ENCODE measurements at regions not wholly inside any gene's neighbourhood (a gene's known extent, or its start where the extent isn't known, plus 50 kb on each side); places are given as distances from the start of the nearest gene placed in this dataset.
A peak's percentile ranks its signal among the peaks of the same experiment; 100 is the strongest.

DNA sequence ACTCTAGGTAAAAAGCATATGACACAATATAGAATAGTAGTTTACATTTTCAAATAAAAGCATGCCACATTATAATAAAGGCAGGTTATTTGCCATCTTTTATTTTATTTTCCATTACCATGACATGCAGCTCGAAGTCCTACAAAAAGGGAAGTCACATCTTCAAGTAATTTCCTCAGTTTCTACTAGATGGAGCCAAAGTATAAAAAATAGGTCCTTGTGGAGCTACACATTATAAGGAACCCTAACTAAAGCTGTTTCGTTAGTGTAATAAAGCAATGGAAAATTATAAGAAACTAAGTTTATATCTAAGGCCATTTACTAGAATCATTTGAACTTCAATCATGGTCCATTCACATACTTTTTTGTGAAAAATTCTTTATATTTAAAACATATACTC, 674.5 kb downstream of the KCNJ3 start:
- Histone ChIP-seq H3K36me3 (no peaks in the 10 kb centered on the region), H3K27me3 (no peaks in the 10 kb centered on the region), H3K9me3 (no peaks in the 10 kb centered on the region), H3K27ac (no peak overlapping the region), H3K4me3 (no peak overlapping the region), H3K4me1 (no peaks in the 10 kb centered on the region)
- intact Hi-C loops (cut with DNase I): no loop called here
- TF ChIP-seq, protein P1, sequence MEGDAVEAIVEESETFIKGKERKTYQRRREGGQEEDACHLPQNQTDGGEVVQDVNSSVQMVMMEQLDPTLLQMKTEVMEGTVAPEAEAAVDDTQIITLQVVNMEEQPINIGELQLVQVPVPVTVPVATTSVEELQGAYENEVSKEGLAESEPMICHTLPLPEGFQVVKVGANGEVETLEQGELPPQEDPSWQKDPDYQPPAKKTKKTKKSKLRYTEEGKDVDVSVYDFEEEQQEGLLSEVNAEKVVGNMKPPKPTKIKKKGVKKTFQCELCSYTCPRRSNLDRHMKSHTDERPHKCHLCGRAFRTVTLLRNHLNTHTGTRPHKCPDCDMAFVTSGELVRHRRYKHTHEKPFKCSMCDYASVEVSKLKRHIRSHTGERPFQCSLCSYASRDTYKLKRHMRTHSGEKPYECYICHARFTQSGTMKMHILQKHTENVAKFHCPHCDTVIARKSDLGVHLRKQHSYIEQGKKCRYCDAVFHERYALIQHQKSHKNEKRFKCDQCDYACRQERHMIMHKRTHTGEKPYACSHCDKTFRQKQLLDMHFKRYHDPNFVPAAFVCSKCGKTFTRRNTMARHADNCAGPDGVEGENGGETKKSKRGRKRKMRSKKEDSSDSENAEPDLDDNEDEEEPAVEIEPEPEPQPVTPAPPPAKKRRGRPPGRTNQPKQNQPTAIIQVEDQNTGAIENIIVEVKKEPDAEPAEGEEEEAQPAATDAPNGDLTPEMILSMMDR (IDR thresholded peaks at IDR 0.05): peak; percentile 13
- DNase-seq (no peak), ATAC-seq (no peak)

- no peaks in the 10 kb centered on the region for H3K4me1 ChIP-seq
- no peaks in the 10 kb centered on the region for H3K36me3 ChIP-seq
- TF ChIP-seq, protein P1 (IDR thresholded peaks at IDR 0.05): no peak
- intact Hi-C loops (cut with DNase I): no loop called here
- no peak overlapping the region for H3K27ac ChIP-seq
- no peak overlapping the region for H3K4me3 ChIP-seq
- no peak for ATAC-seq
- no peaks in the 10 kb centered on the region for H3K9me3 ChIP-seq
- DNase-seq: no peak
- H3K27me3 ChIP-seq: no peaks in the 10 kb centered on the region
Measured at GRCh38 chr2:155368934-155369333, 670.4 kb downstream of the KCNJ3 start.

GRCh38 chr2:155364766-155365165, 666.3 kb downstream of the KCNJ3 start:
- TF ChIP-seq, protein P1 (IDR thresholded peaks at IDR 0.05): no peak
- H3K36me3 ChIP-seq: no peaks in the 10 kb centered on the region
- no peaks in the 10 kb centered on the region for H3K4me1 ChIP-seq
- H3K4me3 ChIP-seq: no peak overlapping the region
- DNase-seq: no peak
- intact Hi-C loops (cut with DNase I): no loop called here
- no peaks in the 10 kb centered on the region for H3K27me3 ChIP-seq
- H3K27ac ChIP-seq: no peak overlapping the region
- no peak for ATAC-seq
- no peaks in the 10 kb centered on the region for H3K9me3 ChIP-seq

DNA sequence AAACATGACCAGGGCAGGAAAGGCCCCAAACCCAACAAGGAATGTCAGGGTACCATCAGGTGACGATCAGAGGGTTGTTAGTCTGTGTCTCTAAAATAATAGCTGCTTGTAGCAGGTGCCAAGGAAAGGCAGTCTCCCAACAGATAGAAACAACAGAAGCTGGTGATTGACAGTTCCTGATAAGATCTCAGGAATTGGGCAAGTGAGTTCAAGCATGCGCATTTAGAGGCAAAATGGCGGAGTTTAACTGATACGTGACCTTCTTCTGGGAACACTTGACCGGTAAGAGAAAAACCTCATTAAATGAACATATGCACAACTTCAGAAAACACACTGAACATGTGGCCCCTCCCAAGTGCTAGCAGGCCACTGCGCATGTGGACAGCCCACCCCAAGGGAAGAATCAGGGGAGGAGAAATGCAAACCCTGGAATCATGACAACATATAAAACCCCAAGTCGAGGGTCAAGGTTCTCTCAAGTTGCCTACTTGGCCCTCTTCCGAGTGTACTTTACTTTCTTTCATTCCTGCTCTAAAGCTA, 664.9 kb downstream of the KCNJ3 start:
- TF ChIP-seq, protein P1 (IDR thresholded peaks at IDR 0.05): no peak
- DNase-seq: peak; percentile 19
- Histone ChIP-seq H3K27me3 (no peaks in the 10 kb centered on the region), H3K9me3 (no peaks in the 10 kb centered on the region), H3K36me3 (no peaks in the 10 kb centered on the region), H3K4me3 (no peak overlapping the region), H3K27ac (no peak overlapping the region), H3K4me1 (no peaks in the 10 kb centered on the region)
- intact Hi-C loops (cut with DNase I): no loop called here
- no peak for ATAC-seq

DNA sequence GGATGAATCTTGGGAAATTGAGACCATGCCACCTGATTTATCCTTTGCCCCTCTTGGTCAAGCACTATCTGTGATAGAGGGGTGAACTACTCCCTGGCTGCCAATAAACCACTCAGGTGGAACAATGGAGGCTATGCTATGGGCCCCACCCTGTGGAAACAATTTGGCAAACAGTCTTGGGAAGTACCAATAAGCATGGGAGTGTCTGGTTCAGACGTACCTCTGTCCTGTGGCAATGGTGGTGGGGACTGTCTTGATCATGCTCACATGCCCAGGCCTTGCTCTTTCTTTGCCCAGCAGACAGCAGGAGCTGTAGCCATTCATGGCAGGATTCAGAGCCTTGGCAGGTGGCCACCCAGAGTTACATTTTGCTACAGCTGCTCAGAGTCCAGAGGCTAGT, 658.7 kb downstream of the KCNJ3 start:
- no peak overlapping the region for H3K4me3 ChIP-seq
- no peaks in the 10 kb centered on the region for H3K4me1 ChIP-seq
- intact Hi-C loops (cut with DNase I): no loop called here
- H3K27ac ChIP-seq: no peak overlapping the region
- no peaks in the 10 kb centered on the region for H3K27me3 ChIP-seq
- DNase-seq: no peak
- H3K36me3 ChIP-seq: no peaks in the 10 kb centered on the region
- H3K9me3 ChIP-seq: no peaks in the 10 kb centered on the region
- TF ChIP-seq, protein P1 (IDR thresholded peaks at IDR 0.05): no peak
- ATAC-seq: no peak

DNA sequence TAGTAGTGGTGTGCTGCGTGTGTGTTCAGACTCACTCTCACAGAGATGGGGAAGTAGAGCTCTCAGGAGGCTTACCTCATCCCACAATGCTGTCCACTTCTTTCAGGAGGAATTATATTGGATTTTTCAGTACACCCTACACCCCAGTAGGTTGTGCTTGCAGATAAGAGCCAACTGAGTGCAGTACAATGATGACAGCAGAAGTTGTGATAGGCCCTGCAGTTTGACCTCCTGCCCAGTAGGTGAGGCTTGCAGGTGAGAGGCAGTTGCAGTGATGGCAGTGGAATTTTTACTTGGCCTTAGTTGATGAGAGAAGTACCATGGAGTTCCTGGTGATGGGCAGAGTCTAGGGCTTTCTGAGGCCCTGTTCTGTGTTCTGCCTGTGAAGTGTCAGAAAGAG, 657.8 kb downstream of the KCNJ3 start:
- intact Hi-C loops (cut with DNase I): no loop called here
- Histone ChIP-seq H3K27ac (no peak overlapping the region), H3K27me3 (no peaks in the 10 kb centered on the region), H3K4me3 (no peak overlapping the region), H3K9me3 (no peaks in the 10 kb centered on the region), H3K36me3 (no peaks in the 10 kb centered on the region), H3K4me1 (no peaks in the 10 kb centered on the region)
- TF ChIP-seq, protein P1 (IDR thresholded peaks at IDR 0.05): no peak
- DNase-seq (peak; percentile 9), ATAC-seq (no peak)

All from upper lobe of right lung (tissue), 1 donor.